Activated CD8-positive, alpha-beta T cell treated with anti-CD3 and anti-CD28 coated beads for 36 hours (primary cell): ENCODE measurements at regions not wholly inside any gene's neighbourhood (a gene's known extent, or its start where the extent isn't known, plus 50 kb on each side); places are given as distances from the start of the nearest gene placed in this dataset.

Experiments used
- ATAC-seq: fragments of 200-7000 bp; cut with Tn5 transposase; one replicate; pipeline ENCODE4 v1.10.0; 2021; ENCODE audit warnings: mild to moderate bottlenecking, moderate library complexity
- CTCF ChIA-PET: fragments of 350-600 bp; sonication (Branson Sonifier 250); formaldehyde crosslinking; loops from one replicate; lab custom pipeline; 2021; ENCODE audit warnings: antibody characterized with exemption; lab: Charles Lee
- POLR2A ChIA-PET: fragments of 350-600 bp; sonication (Branson Sonifier 250); formaldehyde crosslinking; loops from one replicate; lab custom pipeline; 2021; ENCODE audit warnings: antibody characterized with exemption; lab: Charles Lee
- DNase-seq: peaks from one replicate; pipeline ENCODE4 v3.0.0-alpha.2; 2020
- H3K27ac Mint-ChIP-seq: one replicate; pipeline ENCODE4 v1.8.0; 2021; ENCODE audit warnings: mild to moderate bottlenecking, mixed read lengths
- H3K27me3 Mint-ChIP-seq: one replicate; pipeline ENCODE4 v1.8.0; 2021; ENCODE audit warnings: mixed read lengths
- H3K36me3 Mint-ChIP-seq: one replicate; pipeline ENCODE4 v1.8.0; 2021; ENCODE audit warnings: low read depth, mixed read lengths
- H3K4me1 Mint-ChIP-seq: one replicate; pipeline ENCODE4 v1.8.0; 2021; ENCODE audit warnings: low read depth, mixed read lengths
- H3K4me3 Mint-ChIP-seq: one replicate; pipeline ENCODE4 v1.8.0; 2021; ENCODE audit warnings: mild to moderate bottlenecking, moderate library complexity, mixed read lengths
- H3K9me3 Mint-ChIP-seq: one replicate; pipeline ENCODE4 v1.8.0; 2021; ENCODE audit warnings: mixed read lengths
- CTCF ChIP-seq: fragments of 200-600 bp; IDR thresholded peaks from one replicate; pipeline ENCODE4 v1.8.0; 2022; ENCODE audit warnings: antibody characterized with exemption, mild to moderate bottlenecking
- intact Hi-C: fragments of 100-400 bp; cut with micrococcal nuclease; formaldehyde crosslinking; loops from one replicate; pipeline ENCODE4 v1.10.0; 2022

GRCh38 chr6:137798846-137799245 lies 68.2 kb upstream of the TNFAIP3 start:
- peaks cover 3% of the 10 kb centered on the region for H3K36me3 Mint-ChIP-seq
- H3K4me3 Mint-ChIP-seq: no peak overlapping the region
- ChIA-PET POLR2A (interaction anchor here (0.7 to 2.2 kb wide), 11 partner anchors 9 to 206 kb away, joined by 3 to 10 read pairs (median 5); partner anchors contain the start of gene TNFAIP3), CTCF (interaction anchor here (0.8 to 12.2 kb wide), 32 partner anchors 8 to 206 kb away, joined by 3 to 221 read pairs (median 8); partner anchors contain the start of gene TNFAIP3)
- peak; percentile 66 for DNase-seq
- peak overlapping the region; percentile 88 for H3K27ac Mint-ChIP-seq
- peaks cover 4% of the 10 kb centered on the region for H3K9me3 Mint-ChIP-seq
- no peaks in the 10 kb centered on the region for H3K27me3 Mint-ChIP-seq
- intact Hi-C loops: loop anchor here (5.0 kb wide), 1 partner anchor 178 kb away; no protein-coding TSS in a partner anchor
- TF ChIP-seq CTCF: no peak
- H3K4me1 Mint-ChIP-seq: peaks cover 72% of the 10 kb centered on the region
- ATAC-seq: peak; percentile 50

- POLR2A ChIA-PET: interaction anchor here (1.0 to 2.1 kb wide), 9 partner anchors 12 to 205 kb away, joined by 3 to 10 read pairs (median 5); partner anchors contain the start of gene TNFAIP3
- H3K9me3 Mint-ChIP-seq: peaks cover 4% of the 10 kb centered on the region
- intact Hi-C loops: loop anchor here (1.0 to 10.0 kb wide), 3 partner anchors 70 to 177 kb away; no protein-coding TSS in a partner anchor
- peaks cover 72% of the 10 kb centered on the region for H3K4me1 Mint-ChIP-seq
- H3K27ac Mint-ChIP-seq: peak overlapping the region; percentile 88
- no peaks in the 10 kb centered on the region for H3K27me3 Mint-ChIP-seq
- no peak overlapping the region for H3K4me3 Mint-ChIP-seq
- CTCF ChIA-PET: interaction anchor here (0.7 to 12.2 kb wide), 42 partner anchors 9 to 205 kb away, joined by 3 to 221 read pairs (median 6); partner anchors contain the start of gene TNFAIP3
- H3K36me3 Mint-ChIP-seq: peaks cover 3% of the 10 kb centered on the region
- ATAC-seq: peak; percentile 77
- peak; percentile 85 for DNase-seq
- TF ChIP-seq CTCF: peak; percentile 74
These were observed 67.0 kb upstream of the TNFAIP3 start for GRCh38 chr6:137799950-137800568.

GRCh38 chr6:137800762-137801161 lies 66.3 kb upstream of the TNFAIP3 start:
- CTCF ChIA-PET: interaction anchor here (0.9 to 12.2 kb wide), 11 partner anchors 8 to 144 kb away, joined by 3 to 221 read pairs (median 16); partner anchors contain the start of gene TNFAIP3
- H3K4me1 Mint-ChIP-seq: peaks cover 73% of the 10 kb centered on the region
- POLR2A ChIA-PET: interaction anchor here (0.9 to 1.2 kb wide), 3 partner anchors 10 to 66 kb away, joined by 3 to 5 read pairs (median 3); partner anchors contain the start of gene TNFAIP3

GRCh38 chr6:137801352-137802114 lies 65.5 kb upstream of the TNFAIP3 start:
- intact Hi-C loops: loop anchor here (10.0 kb wide), 1 partner anchor 143 kb away; no protein-coding TSS in a partner anchor
- ChIA-PET POLR2A (interaction anchor here (0.9 to 1.2 kb wide), 3 partner anchors 10 to 66 kb away, joined by 3 to 5 read pairs (median 3); partner anchors contain the start of gene TNFAIP3), CTCF (interaction anchor here (0.9 to 12.2 kb wide), 6 partner anchors 9 to 91 kb away, joined by 3 to 221 read pairs (median 28); partner anchors contain the start of gene TNFAIP3)
- Mint-ChIP-seq H3K27me3 (no peaks in the 10 kb centered on the region), H3K4me1 (peaks cover 72% of the 10 kb centered on the region), H3K27ac (peak overlapping the region; percentile 88), H3K36me3 (peaks cover 3% of the 10 kb centered on the region), H3K4me3 (no peak overlapping the region), H3K9me3 (peaks cover 4% of the 10 kb centered on the region)
- no peak for DNase-seq
- no peak for TF ChIP-seq CTCF
- peak; percentile 13 for ATAC-seq

More at GRCh38 chr6:137800762-137801161, 66.3 kb upstream of the TNFAIP3 start:
- Mint-ChIP-seq H3K9me3 (peaks cover 4% of the 10 kb centered on the region), H3K36me3 (peaks cover 3% of the 10 kb centered on the region), H3K27me3 (no peaks in the 10 kb centered on the region), H3K4me3 (no peak overlapping the region), H3K27ac (peak overlapping the region; percentile 88)
- no peak for TF ChIP-seq CTCF
- ATAC-seq (no peak), DNase-seq (no peak)
- intact Hi-C loops: loop anchor here (1.0 to 10.0 kb wide), 2 partner anchors 70 to 144 kb away; no protein-coding TSS in a partner anchor
